ENCODE measurements at regions not wholly inside any gene's neighbourhood (a gene's known extent, or its start where the extent isn't known, plus 50 kb on each side); places are given as distances from the start of the nearest gene placed in this dataset.

DNA sequence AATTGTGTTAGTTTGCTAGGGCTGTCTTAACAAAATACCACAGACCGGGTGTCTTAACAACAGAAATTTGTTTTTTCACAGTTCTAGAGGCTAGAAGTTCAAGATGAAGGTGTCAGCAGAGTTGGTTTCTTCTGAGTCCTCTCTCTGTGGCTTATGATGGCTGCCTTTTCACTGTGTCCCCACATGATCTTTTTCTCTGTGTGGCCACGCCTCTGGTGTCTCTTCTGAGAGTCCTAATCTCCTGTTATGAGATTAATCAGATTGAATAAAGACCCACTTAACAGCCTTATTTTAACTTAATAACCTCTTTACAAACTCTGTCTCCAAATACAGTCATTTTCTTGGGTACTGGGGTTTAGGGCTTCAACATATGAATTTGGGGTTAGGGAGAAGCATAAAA is 561.1 kb downstream of the NR2F1-AS1 start:
- no peaks in the 10 kb centered on the region for H3K36me3 ChIP-seq (ENCODE audit: control insufficient read depth in 1 of 2, insufficient read depth in 2 of 2, low read depth in 1 of 2, low read length in 2 of 2)
- no peaks in the 10 kb centered on the region for H3K79me1 ChIP-seq (replicated peaks; ENCODE audit: low read length, poor library complexity, severe bottlenecking)
- H3K9me3 ChIP-seq (ENCODE audit: control insufficient read depth, low read length): no peaks in the 10 kb centered on the region
- H3K23ac ChIP-seq (ENCODE audit: low read length in 2 of 2): no peak overlapping the region
- no peak overlapping the region for H2BK12ac ChIP-seq (ENCODE audit: low read length in 2 of 2)
- no peak overlapping the region for H3K4me2 ChIP-seq (ENCODE audit: low read length, poor library complexity, severe bottlenecking)
- 100% methylated on average over 2 of the region's 2 CpGs for WGBS
- H3K27me3 ChIP-seq (ENCODE audit: control insufficient read depth in 1 of 2, insufficient read depth in 1 of 2, low read length in 2 of 2): no peaks in the 10 kb centered on the region
- no peak for DNase-seq
- H3K4me3 ChIP-seq (ENCODE audit: insufficient read depth in 1 of 2, low read depth in 1 of 2, low read length in 2 of 2): no peak overlapping the region
- H3K4ac ChIP-seq (ENCODE audit: low read depth in 1 of 2, low read length in 2 of 2): no peak overlapping the region
- H4K8ac ChIP-seq (ENCODE audit: low read length): no peak overlapping the region
- no peak overlapping the region for H2BK120ac ChIP-seq (ENCODE audit: low read depth, low read length)
- H3K18ac ChIP-seq (ENCODE audit: low read depth in 1 of 2, low read length in 2 of 2): no peak overlapping the region
- H3K14ac ChIP-seq (ENCODE audit: low read length in 2 of 2): no peak overlapping the region
- no peak overlapping the region for H4K91ac ChIP-seq (ENCODE audit: low read length)
- no peak overlapping the region for H2AFZ ChIP-seq (ENCODE audit: low read depth, low read length)
- no peak overlapping the region for H2AK5ac ChIP-seq (ENCODE audit: low read length, severe bottlenecking)
- H3K4me1 ChIP-seq (ENCODE audit: control insufficient read depth, insufficient read depth, low read depth, low read length): no peaks in the 10 kb centered on the region
- no peak overlapping the region for H3K27ac ChIP-seq (ENCODE audit: low read length, poor library complexity, severe bottlenecking)
- H3K9ac ChIP-seq (ENCODE audit: low read length): no peak overlapping the region
- H2BK15ac ChIP-seq (ENCODE audit: low read depth, poor library complexity, severe bottlenecking): no peak overlapping the region
- H2BK5ac ChIP-seq (ENCODE audit: low read depth, low read length, poor library complexity, severe bottlenecking): no peak overlapping the region

DNA sequence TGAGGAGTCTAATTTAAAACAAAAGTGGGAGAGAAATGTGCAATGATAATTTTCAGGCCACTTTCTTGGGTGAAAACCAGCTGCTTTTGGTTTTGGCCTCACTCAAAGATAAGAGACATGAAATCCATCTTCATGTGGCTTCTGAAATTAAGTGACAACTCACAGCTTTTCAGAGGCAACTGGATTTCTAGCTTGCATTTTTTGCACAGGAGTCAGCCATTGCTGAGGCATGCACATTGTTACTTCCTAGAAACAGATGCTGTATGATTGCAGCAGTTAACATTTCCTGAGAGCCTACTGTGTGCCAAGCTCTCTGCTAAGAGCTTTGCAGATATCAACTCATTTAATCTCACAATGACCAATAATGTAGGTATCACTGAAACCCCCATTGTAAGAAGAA is 562.6 kb downstream of the NR2F1-AS1 start:
- H4K8ac ChIP-seq (ENCODE audit: low read length): no peak overlapping the region
- H3K23ac ChIP-seq (ENCODE audit: low read length in 2 of 2): no peak overlapping the region
- no peak overlapping the region for H2AFZ ChIP-seq (ENCODE audit: low read depth, low read length)
- no peak overlapping the region for H2BK5ac ChIP-seq (ENCODE audit: low read depth, low read length, poor library complexity, severe bottlenecking)
- H3K4me2 ChIP-seq (ENCODE audit: low read length, poor library complexity, severe bottlenecking): no peak overlapping the region
- H3K9me3 ChIP-seq (ENCODE audit: control insufficient read depth, low read length): no peaks in the 10 kb centered on the region
- no peak overlapping the region for H3K4me3 ChIP-seq (ENCODE audit: insufficient read depth in 1 of 2, low read depth in 1 of 2, low read length in 2 of 2)
- H3K36me3 ChIP-seq (ENCODE audit: control insufficient read depth in 1 of 2, insufficient read depth in 2 of 2, low read depth in 1 of 2, low read length in 2 of 2): no peaks in the 10 kb centered on the region
- no peak overlapping the region for H4K91ac ChIP-seq (ENCODE audit: low read length)
- no peak overlapping the region for H3K9ac ChIP-seq (ENCODE audit: low read length)
- no peak overlapping the region for H2BK15ac ChIP-seq (ENCODE audit: low read depth, poor library complexity, severe bottlenecking)
- no peak overlapping the region for H2BK120ac ChIP-seq (ENCODE audit: low read depth, low read length)
- no peaks in the 10 kb centered on the region for H3K27me3 ChIP-seq (ENCODE audit: control insufficient read depth in 1 of 2, insufficient read depth in 1 of 2, low read length in 2 of 2)
- peak; percentile 19 for DNase-seq
- no peak overlapping the region for H2AK5ac ChIP-seq (ENCODE audit: low read length, severe bottlenecking)
- H3K4ac ChIP-seq (ENCODE audit: low read depth in 1 of 2, low read length in 2 of 2): no peak overlapping the region
- H3K4me1 ChIP-seq (ENCODE audit: control insufficient read depth, insufficient read depth, low read depth, low read length): no peaks in the 10 kb centered on the region
- no peak overlapping the region for H3K14ac ChIP-seq (ENCODE audit: low read length in 2 of 2)
- no peak overlapping the region for H3K27ac ChIP-seq (ENCODE audit: low read length, poor library complexity, severe bottlenecking)
- H3K18ac ChIP-seq (ENCODE audit: low read depth in 1 of 2, low read length in 2 of 2): peak overlapping the region in 1 of 2 experiments; percentile 54
- peak overlapping the region in 1 of 2 experiments; percentile 39 for H2BK12ac ChIP-seq (ENCODE audit: low read length in 2 of 2)
- no peaks in the 10 kb centered on the region for H3K79me1 ChIP-seq (replicated peaks; ENCODE audit: low read length, poor library complexity, severe bottlenecking)

- H3K23ac ChIP-seq (ENCODE audit: low read length in 2 of 2): no peak overlapping the region
- H3K14ac ChIP-seq (ENCODE audit: low read length in 2 of 2): no peak overlapping the region
- no peak overlapping the region for H2AFZ ChIP-seq (ENCODE audit: low read depth, low read length)
- H3K79me1 ChIP-seq (replicated peaks; ENCODE audit: low read length, poor library complexity, severe bottlenecking): no peaks in the 10 kb centered on the region
- no peak overlapping the region for H2BK120ac ChIP-seq (ENCODE audit: low read depth, low read length)
- no peaks in the 10 kb centered on the region for H3K4me1 ChIP-seq (ENCODE audit: control insufficient read depth, insufficient read depth, low read depth, low read length)
- no peak overlapping the region for H2BK12ac ChIP-seq (ENCODE audit: low read length in 2 of 2)
- no peak overlapping the region for H2BK5ac ChIP-seq (ENCODE audit: low read depth, low read length, poor library complexity, severe bottlenecking)
- H4K8ac ChIP-seq (ENCODE audit: low read length): no peak overlapping the region
- H2BK15ac ChIP-seq (ENCODE audit: low read depth, poor library complexity, severe bottlenecking): no peak overlapping the region
- H3K9ac ChIP-seq (ENCODE audit: low read length): no peak overlapping the region
- H2AK5ac ChIP-seq (ENCODE audit: low read length, severe bottlenecking): no peak overlapping the region
- no peaks in the 10 kb centered on the region for H3K9me3 ChIP-seq (ENCODE audit: control insufficient read depth, low read length)
- H3K36me3 ChIP-seq (ENCODE audit: control insufficient read depth in 1 of 2, insufficient read depth in 2 of 2, low read depth in 1 of 2, low read length in 2 of 2): no peaks in the 10 kb centered on the region
- 13% methylated on average over 2 of the region's 2 CpGs for WGBS
- no peak overlapping the region for H3K4me3 ChIP-seq (ENCODE audit: insufficient read depth in 1 of 2, low read depth in 1 of 2, low read length in 2 of 2)
- no peaks in the 10 kb centered on the region for H3K27me3 ChIP-seq (ENCODE audit: control insufficient read depth in 1 of 2, insufficient read depth in 1 of 2, low read length in 2 of 2)
- H3K27ac ChIP-seq (ENCODE audit: low read length, poor library complexity, severe bottlenecking): no peak overlapping the region
- no peak overlapping the region for H3K18ac ChIP-seq (ENCODE audit: low read depth in 1 of 2, low read length in 2 of 2)
- no peak overlapping the region for H4K91ac ChIP-seq (ENCODE audit: low read length)
- H3K4me2 ChIP-seq (ENCODE audit: low read length, poor library complexity, severe bottlenecking): no peak overlapping the region
- no peak overlapping the region for H3K4ac ChIP-seq (ENCODE audit: low read depth in 1 of 2, low read length in 2 of 2)
- peak; percentile 44 for DNase-seq
These were observed 563.2 kb downstream of the NR2F1-AS1 start for GRCh38 chr5:93017849-93018248.

DNA sequence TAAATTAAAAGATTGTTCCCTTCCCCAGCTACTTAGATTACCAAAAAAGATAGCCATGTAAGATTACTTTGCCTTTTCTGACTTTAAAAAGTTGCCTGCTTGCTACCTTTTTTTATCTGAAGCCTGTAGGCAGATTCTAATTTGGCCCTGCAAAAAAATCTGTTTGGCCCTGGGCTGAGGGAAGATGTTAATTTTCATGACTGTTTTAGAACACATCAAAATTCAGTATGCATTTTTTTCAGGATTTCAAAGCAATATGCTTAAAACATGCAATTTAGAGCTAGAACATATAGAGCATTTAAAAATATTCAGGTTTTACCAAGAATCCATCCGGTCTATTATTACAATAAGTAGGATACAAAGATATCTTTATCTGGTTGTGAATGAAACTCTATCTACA is 563.6 kb downstream of the NR2F1-AS1 start:
- H2BK5ac ChIP-seq (ENCODE audit: low read depth, low read length, poor library complexity, severe bottlenecking): no peak overlapping the region
- H4K91ac ChIP-seq (ENCODE audit: low read length): no peak overlapping the region
- H3K18ac ChIP-seq (ENCODE audit: low read depth in 1 of 2, low read length in 2 of 2): no peak overlapping the region
- no peak overlapping the region for H2AFZ ChIP-seq (ENCODE audit: low read depth, low read length)
- H3K4ac ChIP-seq (ENCODE audit: low read depth in 1 of 2, low read length in 2 of 2): no peak overlapping the region
- no peak overlapping the region for H2BK15ac ChIP-seq (ENCODE audit: low read depth, poor library complexity, severe bottlenecking)
- no peak overlapping the region for H3K27ac ChIP-seq (ENCODE audit: low read length, poor library complexity, severe bottlenecking)
- no peak for DNase-seq
- no peaks in the 10 kb centered on the region for H3K36me3 ChIP-seq (ENCODE audit: control insufficient read depth in 1 of 2, insufficient read depth in 2 of 2, low read depth in 1 of 2, low read length in 2 of 2)
- no peak overlapping the region for H3K9ac ChIP-seq (ENCODE audit: low read length)
- no peak overlapping the region for H3K23ac ChIP-seq (ENCODE audit: low read length in 2 of 2)
- no peak overlapping the region for H3K4me2 ChIP-seq (ENCODE audit: low read length, poor library complexity, severe bottlenecking)
- no CpG with 5 or more reads among the region's 1 CpG for WGBS
- no peak overlapping the region for H4K8ac ChIP-seq (ENCODE audit: low read length)
- H2BK12ac ChIP-seq (ENCODE audit: low read length in 2 of 2): no peak overlapping the region
- H3K14ac ChIP-seq (ENCODE audit: low read length in 2 of 2): no peak overlapping the region
- H3K4me3 ChIP-seq (ENCODE audit: insufficient read depth in 1 of 2, low read depth in 1 of 2, low read length in 2 of 2): no peak overlapping the region
- H3K79me1 ChIP-seq (replicated peaks; ENCODE audit: low read length, poor library complexity, severe bottlenecking): no peaks in the 10 kb centered on the region
- no peak overlapping the region for H2BK120ac ChIP-seq (ENCODE audit: low read depth, low read length)
- no peaks in the 10 kb centered on the region for H3K27me3 ChIP-seq (ENCODE audit: control insufficient read depth in 1 of 2, insufficient read depth in 1 of 2, low read length in 2 of 2)
- no peak overlapping the region for H2AK5ac ChIP-seq (ENCODE audit: low read length, severe bottlenecking)
- no peaks in the 10 kb centered on the region for H3K9me3 ChIP-seq (ENCODE audit: control insufficient read depth, low read length)
- no peaks in the 10 kb centered on the region for H3K4me1 ChIP-seq (ENCODE audit: control insufficient read depth, insufficient read depth, low read depth, low read length)
